SK-N-SH (cell line): ENCODE measurements at regions not wholly inside any gene's neighbourhood (a gene's known extent, or its start where the extent isn't known, plus 50 kb on each side); places are given as distances from the start of the nearest gene placed in this dataset.

Experiments
- CHD2 ChIP-seq: fragments of 150-350 bp; IDR thresholded peaks from 2 replicates; pipeline ENCODE4 v1.6.1; 2018; ENCODE audit warnings: low read length; ENCODE audit not compliant: partially characterized antibody
- CTCF ChIP-seq: fragments of 200-600 bp; sonication (generic); IDR thresholded peaks from 2 replicates; pipeline ENCODE4 v1.6.1; 2017; ENCODE audit warnings: antibody characterized with exemption, mild to moderate bottlenecking, moderate library complexity
- FOXM1 ChIP-seq: IDR thresholded peaks from 2 replicates; pipeline ENCODE4 v1.4.0; 2012; ENCODE audit warnings: low read depth, mild to moderate bottlenecking
- JUND ChIP-seq: IDR thresholded peaks from 2 replicates; pipeline ENCODE4 v1.4.0; 2012
- RAD21 ChIP-seq: IDR thresholded peaks from 2 replicates; pipeline ENCODE4 v1.6.1; 2012; ENCODE audit warnings: mild to moderate bottlenecking, low read length
- SMC3 ChIP-seq: IDR thresholded peaks from 2 replicates; pipeline ENCODE4 v1.6.1; 2012; ENCODE audit warnings: low read depth, low read length, improper control_type of control experiment
- USF2 ChIP-seq: fragments of 150-350 bp; IDR thresholded peaks from 2 replicates; pipeline ENCODE4 v1.6.1; 2017; ENCODE audit warnings: antibody characterized with exemption, low read length, low read depth, borderline replicate concordance

- no peak for TF ChIP-seq USF2
- TF ChIP-seq FOXM1, result no peak
- no peak for TF ChIP-seq CTCF
- no peak for TF ChIP-seq JUND
- no peak for TF ChIP-seq SMC3
- no peak for TF ChIP-seq CHD2
- no peak for TF ChIP-seq RAD21
Observed at GRCh38 chr14:38504175-38504574, 248.3 kb upstream of the CLEC14A start.
